ENCODE measurements at regions not wholly inside any gene's neighbourhood (a gene's known extent, or its start where the extent isn't known, plus 50 kb on each side); places are given as distances from the start of the nearest gene placed in this dataset.

DNA sequence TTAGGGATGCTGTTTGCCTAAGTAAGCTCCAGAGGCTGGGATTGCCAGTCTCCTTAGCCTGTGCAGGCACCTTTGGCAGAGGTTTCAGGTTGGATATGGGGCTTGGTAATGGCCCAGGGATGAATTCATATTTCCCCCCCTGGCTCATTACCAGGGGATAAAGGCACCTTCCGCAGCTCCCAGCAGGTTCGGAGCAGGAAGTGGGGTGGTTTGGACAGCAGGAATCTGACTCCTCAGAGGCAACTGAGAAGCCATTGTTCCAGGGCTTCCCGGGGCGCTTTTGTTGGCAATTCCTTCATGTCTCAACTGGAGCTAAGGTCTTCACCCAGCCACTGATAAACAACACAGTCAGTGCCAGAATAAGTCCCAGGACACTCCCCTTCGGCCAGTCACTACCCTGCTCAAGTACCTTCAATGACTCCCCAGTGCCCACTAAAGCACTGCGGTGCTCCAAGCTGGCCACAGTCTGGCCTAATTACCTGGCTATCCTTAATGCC lies 85.3 kb upstream of the SLC6A6 start:
- Histone ChIP-seq H3K4me3 (no peak overlapping the region), H3K27ac (peak overlapping the region; percentile 67), H2AFZ (no peak overlapping the region)

DNA sequence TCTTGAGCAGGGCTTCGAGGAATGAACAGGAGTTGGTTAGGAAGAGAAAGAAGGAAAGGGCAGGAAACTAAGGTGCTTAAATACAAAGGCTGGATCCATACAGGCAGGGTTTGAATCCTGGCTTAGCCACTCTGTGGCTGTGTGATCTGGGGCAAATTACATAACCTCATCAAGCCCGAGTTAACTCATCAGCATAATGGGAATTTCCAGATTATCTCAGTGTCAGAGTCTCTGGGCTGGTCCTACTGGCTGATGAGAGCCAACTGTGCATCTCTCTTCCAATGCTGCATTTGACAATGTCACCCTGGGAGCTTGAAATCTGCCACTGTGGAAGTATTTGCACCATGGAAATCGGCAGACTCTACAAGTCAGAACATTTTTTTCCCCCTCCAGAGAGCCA lies 83.8 kb upstream of the SLC6A6 start:
- no peaks in the 10 kb centered on the region for H3K9me3 ChIP-seq (ENCODE audit: low read depth)
- 72% methylated on average over 3 of the region's 3 CpGs for WGBS (ENCODE audit: low lambda C conversion rate, missing lambda C conversion rate)
- no peaks in the 10 kb centered on the region for H3K79me2 ChIP-seq
- H2AFZ ChIP-seq, result no peak overlapping the region
- peaks cover 11% of the 10 kb centered on the region for H3K4me1 ChIP-seq (ENCODE audit: insufficient read depth)
- H3K27ac ChIP-seq, result no peak overlapping the region
- no peaks in the 10 kb centered on the region for H3K36me3 ChIP-seq (replicated peaks; ENCODE audit: insufficient read depth, low read depth)
- H4K20me1 ChIP-seq (ENCODE audit: insufficient read depth, poor library complexity, severe bottlenecking), result no peaks in the 10 kb centered on the region
- H3K4me2 ChIP-seq, result no peak overlapping the region
- H3K4me3 ChIP-seq, result no peak overlapping the region
- DNase-seq (ENCODE audit: low spot score), result no peak
- H3K9me2 ChIP-seq (replicated peaks; ENCODE audit: insufficient read depth), result no peaks in the 10 kb centered on the region
- TF ChIP-seq EZH2 (IDR thresholded peaks at IDR 0.05; ENCODE audit: borderline replicate concordance) (no peak), EZH2phosphoT487 (IDR thresholded peaks at IDR 0.05; ENCODE audit: low read depth, severe bottlenecking, unreplicated experiment) (no peak)
- TF ChIP-seq, protein P1, sequence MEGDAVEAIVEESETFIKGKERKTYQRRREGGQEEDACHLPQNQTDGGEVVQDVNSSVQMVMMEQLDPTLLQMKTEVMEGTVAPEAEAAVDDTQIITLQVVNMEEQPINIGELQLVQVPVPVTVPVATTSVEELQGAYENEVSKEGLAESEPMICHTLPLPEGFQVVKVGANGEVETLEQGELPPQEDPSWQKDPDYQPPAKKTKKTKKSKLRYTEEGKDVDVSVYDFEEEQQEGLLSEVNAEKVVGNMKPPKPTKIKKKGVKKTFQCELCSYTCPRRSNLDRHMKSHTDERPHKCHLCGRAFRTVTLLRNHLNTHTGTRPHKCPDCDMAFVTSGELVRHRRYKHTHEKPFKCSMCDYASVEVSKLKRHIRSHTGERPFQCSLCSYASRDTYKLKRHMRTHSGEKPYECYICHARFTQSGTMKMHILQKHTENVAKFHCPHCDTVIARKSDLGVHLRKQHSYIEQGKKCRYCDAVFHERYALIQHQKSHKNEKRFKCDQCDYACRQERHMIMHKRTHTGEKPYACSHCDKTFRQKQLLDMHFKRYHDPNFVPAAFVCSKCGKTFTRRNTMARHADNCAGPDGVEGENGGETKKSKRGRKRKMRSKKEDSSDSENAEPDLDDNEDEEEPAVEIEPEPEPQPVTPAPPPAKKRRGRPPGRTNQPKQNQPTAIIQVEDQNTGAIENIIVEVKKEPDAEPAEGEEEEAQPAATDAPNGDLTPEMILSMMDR (IDR thresholded peaks at IDR 0.05; ENCODE audit: poor library complexity), result no peak
- H3K27me3 ChIP-seq, result no peaks in the 10 kb centered on the region

More for the DNA sequence above, 85.3 kb upstream of the SLC6A6 start:
- Histone ChIP-seq H3K4me2 (peak overlapping the region; percentile 7), H3K9me2 (replicated peaks; ENCODE audit: insufficient read depth) (no peaks in the 10 kb centered on the region), H3K79me2 (no peaks in the 10 kb centered on the region), H3K9me3 (ENCODE audit: low read depth) (no peaks in the 10 kb centered on the region), H3K36me3 (replicated peaks; ENCODE audit: insufficient read depth, low read depth) (no peaks in the 10 kb centered on the region), H3K4me1 (ENCODE audit: insufficient read depth) (peaks cover 21% of the 10 kb centered on the region), H4K20me1 (ENCODE audit: insufficient read depth, poor library complexity, severe bottlenecking) (no peaks in the 10 kb centered on the region), H3K27me3 (no peaks in the 10 kb centered on the region)
- no peak for DNase-seq (ENCODE audit: low spot score)
- 75% methylated on average over 6 of the region's 6 CpGs for WGBS (ENCODE audit: low lambda C conversion rate, missing lambda C conversion rate)
- no peak for TF ChIP-seq EZH2 (IDR thresholded peaks at IDR 0.05; ENCODE audit: borderline replicate concordance)
- TF ChIP-seq, protein P1 (IDR thresholded peaks at IDR 0.05; ENCODE audit: poor library complexity), result no peak
- no peak for TF ChIP-seq EZH2phosphoT487 (IDR thresholded peaks at IDR 0.05; ENCODE audit: low read depth, severe bottlenecking, unreplicated experiment)

DNA sequence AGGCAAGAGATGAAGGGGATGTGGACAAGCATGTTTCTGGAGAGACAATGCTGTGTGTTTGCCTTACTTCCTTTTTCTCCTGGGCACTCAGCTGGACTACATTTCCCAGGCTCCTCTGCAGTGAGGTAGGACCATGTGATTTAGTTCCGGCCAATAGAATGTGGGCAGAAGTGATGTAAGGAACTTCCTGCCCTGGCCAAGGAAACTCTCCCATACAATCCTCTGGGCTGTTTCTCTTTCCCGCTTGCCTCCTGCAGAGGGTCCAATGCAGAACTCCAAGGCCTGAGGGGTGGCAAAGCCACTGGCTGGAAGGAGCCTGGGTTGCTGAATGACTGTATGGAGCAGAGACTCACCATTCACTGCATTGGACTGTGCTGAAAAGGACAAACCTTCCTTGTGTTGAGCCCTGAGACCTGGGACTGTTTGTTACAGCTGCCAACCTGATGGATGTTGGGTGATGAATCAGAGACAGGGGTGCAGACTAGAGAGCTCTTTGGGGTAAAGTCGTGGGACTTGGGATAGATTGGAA lies 82.7 kb upstream of the SLC6A6 start:
- Histone ChIP-seq H3K4me2 (peak overlapping the region; percentile 83), H3K9me2 (replicated peaks; ENCODE audit: insufficient read depth) (no peaks in the 10 kb centered on the region), H3K4me3 (peak overlapping the region; percentile 44), H3K9me3 (ENCODE audit: low read depth) (no peaks in the 10 kb centered on the region), H3K79me2 (no peaks in the 10 kb centered on the region), H4K20me1 (ENCODE audit: insufficient read depth, poor library complexity, severe bottlenecking) (no peaks in the 10 kb centered on the region), H2AFZ (peak overlapping the region; percentile 69), H3K27ac (peak overlapping the region; percentile 80), H3K36me3 (replicated peaks; ENCODE audit: insufficient read depth, low read depth) (no peaks in the 10 kb centered on the region), H3K4me1 (ENCODE audit: insufficient read depth) (peaks cover 11% of the 10 kb centered on the region), H3K27me3 (no peaks in the 10 kb centered on the region)
- TF ChIP-seq EZH2phosphoT487 (IDR thresholded peaks at IDR 0.05; ENCODE audit: low read depth, severe bottlenecking, unreplicated experiment), result no peak
- TF ChIP-seq, protein P1 (IDR thresholded peaks at IDR 0.05; ENCODE audit: poor library complexity), result no peak
- TF ChIP-seq EZH2 (IDR thresholded peaks at IDR 0.05; ENCODE audit: borderline replicate concordance), result no peak
- peak; percentile 81 for DNase-seq (ENCODE audit: low spot score)
- 42% methylated on average over 3 of the region's 3 CpGs for WGBS (ENCODE audit: low lambda C conversion rate, missing lambda C conversion rate)
